ENCODE measurements at regions not wholly inside any gene's neighbourhood (a gene's known extent, or its start where the extent isn't known, plus 50 kb on each side); places are given as distances from the start of the nearest gene placed in this dataset.

DNA sequence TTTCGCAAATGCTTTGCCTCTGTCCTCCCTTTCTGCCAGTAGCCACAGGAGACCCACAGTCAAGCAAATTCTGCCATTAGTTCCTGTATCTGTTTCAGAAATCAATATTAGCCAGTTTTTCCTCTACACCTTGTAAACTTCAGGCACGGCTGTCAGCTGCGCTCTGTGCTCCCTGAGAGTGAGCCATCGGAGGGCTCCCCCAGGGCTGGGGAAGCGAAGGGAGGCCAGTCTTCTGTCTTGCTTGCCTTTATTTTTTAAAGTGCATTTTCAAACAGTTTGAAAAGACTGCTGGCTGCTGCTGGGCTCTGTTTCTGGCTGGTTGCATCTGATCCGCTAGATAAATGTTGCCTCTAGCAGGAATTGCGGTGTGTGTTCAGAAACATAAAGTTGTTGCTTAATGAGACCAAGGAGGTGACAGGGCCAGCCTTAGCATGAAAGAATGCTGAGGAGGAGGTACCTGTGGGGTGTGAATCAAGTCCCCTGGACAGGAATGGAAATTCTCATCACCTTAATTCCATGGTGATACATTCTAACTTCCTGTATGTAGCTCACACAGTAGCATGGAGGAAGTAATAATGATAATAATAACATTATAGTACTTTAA, 421.7 kb upstream of the KIF2A start (continued):
- TF ChIP-seq RCOR1 (IDR thresholded peaks at IDR 0.05; ENCODE audit: low read length) (no peak), MXI1 (IDR thresholded peaks at IDR 0.05; ENCODE audit: low read depth, low read length) (no peak), EP300 (IDR thresholded peaks at IDR 0.05; ENCODE audit: borderline replicate concordance in 1 of 2, low read depth in 1 of 2, low read length in 1 of 2) (no peak), NFIC (IDR thresholded peaks at IDR 0.05; ENCODE audit: borderline replicate concordance) (no peak)

DNA sequence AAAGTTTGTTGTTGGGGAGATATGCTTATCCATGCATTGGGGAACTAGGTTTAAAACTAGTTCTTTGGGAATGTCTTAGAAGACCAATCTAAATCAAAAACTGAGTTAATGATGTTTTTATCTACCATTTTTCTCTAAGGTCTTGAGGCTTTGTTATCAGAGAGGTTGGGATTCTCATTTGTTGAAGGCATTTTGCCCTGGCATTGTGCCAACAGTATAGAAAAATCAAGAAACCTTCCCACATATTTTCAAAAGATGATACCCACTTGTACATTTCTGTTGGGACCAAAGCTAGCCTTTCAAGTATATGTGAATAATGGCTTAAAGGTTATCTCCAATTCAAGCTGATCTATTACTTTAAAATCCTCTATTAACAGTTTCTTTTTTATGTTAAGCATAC, 419.8 kb upstream of the KIF2A start:
- Histone ChIP-seq H3K9me2 (no peaks in the 10 kb centered on the region), H3K27ac (ENCODE audit: low read depth in 2 of 2, low read length in 1 of 2) (no peak overlapping the region), H3K4me2 (no peak overlapping the region), H3K9me3 (no peaks in the 10 kb centered on the region), H2AFZ (ENCODE audit: low read depth) (no peak overlapping the region), H3K27me3 (ENCODE audit: insufficient read depth) (no peaks in the 10 kb centered on the region), H3K79me2 (ENCODE audit: insufficient read depth) (no peaks in the 10 kb centered on the region), H3K9ac (no peak overlapping the region), H3F3A (replicated peaks; ENCODE audit: insufficient read depth) (no peaks in the 10 kb centered on the region), H3K36me3 (replicated peaks in 1 of 2; ENCODE audit: control insufficient read depth in 1 of 2, insufficient read depth in 2 of 2, low read length in 1 of 2) (no peaks in the 10 kb centered on the region), H4K20me1 (ENCODE audit: insufficient read depth) (no peaks in the 10 kb centered on the region), H3K4me1 (ENCODE audit: control insufficient read depth in 1 of 2, insufficient read depth in 2 of 2, low read depth in 1 of 2, low read length in 1 of 2) (peaks cover 0 to 8% of the 10 kb centered on the region in 2 experiments; a peak in 1 of 4 replicates), H3K4me3 (ENCODE audit: low read depth in 2 of 2, low read length in 1 of 2) (no peak overlapping the region)
- ChIA-PET POLR2A (no interaction called here), CTCF (no interaction called here)
- TF ChIP-seq SMC3 (IDR thresholded peaks at IDR 0.05; ENCODE audit: low read depth, low read length) (no peak), FOXJ3 (CRISPR knock-in tag; IDR thresholded peaks at IDR 0.05) (no peak), FOXM1 (IDR thresholded peaks at IDR 0.05; ENCODE audit: low read depth) (no peak), POLR2AphosphoS5 (IDR thresholded peaks at IDR 0.05; ENCODE audit: low read depth, low read length) (no peak), TCF12 (IDR thresholded peaks at IDR 0.05) (no peak), NRF1 (IDR thresholded peaks at IDR 0.05; ENCODE audit: low read depth, low read length) (no peak), RAD21 (IDR thresholded peaks at IDR 0.05; ENCODE audit: low read length) (no peak), TEAD4 (IDR thresholded peaks at IDR 0.05; ENCODE audit: borderline replicate concordance, insufficient read depth) (no peak), JUND (IDR thresholded peaks at IDR 0.05) (no peak), YY1 (IDR thresholded peaks at IDR 0.05; ENCODE audit: low read depth) (no peak)
- TF ChIP-seq, protein P1, sequence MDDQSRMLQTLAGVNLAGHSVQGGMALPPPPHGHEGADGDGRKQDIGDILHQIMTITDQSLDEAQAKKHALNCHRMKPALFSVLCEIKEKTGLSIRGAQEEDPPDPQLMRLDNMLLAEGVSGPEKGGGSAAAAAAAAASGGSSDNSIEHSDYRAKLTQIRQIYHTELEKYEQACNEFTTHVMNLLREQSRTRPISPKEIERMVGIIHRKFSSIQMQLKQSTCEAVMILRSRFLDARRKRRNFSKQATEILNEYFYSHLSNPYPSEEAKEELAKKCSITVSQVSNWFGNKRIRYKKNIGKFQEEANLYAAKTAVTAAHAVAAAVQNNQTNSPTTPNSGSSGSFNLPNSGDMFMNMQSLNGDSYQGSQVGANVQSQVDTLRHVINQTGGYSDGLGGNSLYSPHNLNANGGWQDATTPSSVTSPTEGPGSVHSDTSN (IDR thresholded peaks at IDR 0.05), result no peak
- TF ChIP-seq, protein P2, sequence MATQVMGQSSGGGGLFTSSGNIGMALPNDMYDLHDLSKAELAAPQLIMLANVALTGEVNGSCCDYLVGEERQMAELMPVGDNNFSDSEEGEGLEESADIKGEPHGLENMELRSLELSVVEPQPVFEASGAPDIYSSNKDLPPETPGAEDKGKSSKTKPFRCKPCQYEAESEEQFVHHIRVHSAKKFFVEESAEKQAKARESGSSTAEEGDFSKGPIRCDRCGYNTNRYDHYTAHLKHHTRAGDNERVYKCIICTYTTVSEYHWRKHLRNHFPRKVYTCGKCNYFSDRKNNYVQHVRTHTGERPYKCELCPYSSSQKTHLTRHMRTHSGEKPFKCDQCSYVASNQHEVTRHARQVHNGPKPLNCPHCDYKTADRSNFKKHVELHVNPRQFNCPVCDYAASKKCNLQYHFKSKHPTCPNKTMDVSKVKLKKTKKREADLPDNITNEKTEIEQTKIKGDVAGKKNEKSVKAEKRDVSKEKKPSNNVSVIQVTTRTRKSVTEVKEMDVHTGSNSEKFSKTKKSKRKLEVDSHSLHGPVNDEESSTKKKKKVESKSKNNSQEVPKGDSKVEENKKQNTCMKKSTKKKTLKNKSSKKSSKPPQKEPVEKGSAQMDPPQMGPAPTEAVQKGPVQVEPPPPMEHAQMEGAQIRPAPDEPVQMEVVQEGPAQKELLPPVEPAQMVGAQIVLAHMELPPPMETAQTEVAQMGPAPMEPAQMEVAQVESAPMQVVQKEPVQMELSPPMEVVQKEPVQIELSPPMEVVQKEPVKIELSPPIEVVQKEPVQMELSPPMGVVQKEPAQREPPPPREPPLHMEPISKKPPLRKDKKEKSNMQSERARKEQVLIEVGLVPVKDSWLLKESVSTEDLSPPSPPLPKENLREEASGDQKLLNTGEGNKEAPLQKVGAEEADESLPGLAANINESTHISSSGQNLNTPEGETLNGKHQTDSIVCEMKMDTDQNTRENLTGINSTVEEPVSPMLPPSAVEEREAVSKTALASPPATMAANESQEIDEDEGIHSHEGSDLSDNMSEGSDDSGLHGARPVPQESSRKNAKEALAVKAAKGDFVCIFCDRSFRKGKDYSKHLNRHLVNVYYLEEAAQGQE (IDR thresholded peaks at IDR 0.05; ENCODE audit: low read depth, low read length), result no peak
- no peak for DNase-seq
